Pancreas (tissue), 10 donors: ENCODE measurements at regions not wholly inside any gene's neighbourhood (a gene's known extent, or its start where the extent isn't known, plus 50 kb on each side); places are given as distances from the start of the nearest gene placed in this dataset.

ENCODE experiments used
- ATAC-seq, 4 donors: fragments of 200-7000 bp; cut with Tn5 transposase; one replicate each; pipeline versions ENCODE4 v1.8.0 to v1.9.1; 2020; ENCODE audit warnings: mild to moderate bottlenecking in 4 of 4, moderate library complexity in 4 of 4
- DNase-seq, 6 donors: peaks; one replicate each; pipeline ENCODE4 v3.0.0-alpha.2; 2020
- FAIRE-seq: peaks from 2 replicates; lab custom pipeline; 2012; peaks lifted over from hg19 to GRCh38; lab: Jason Lieb, UNC
- H3K27ac ChIP-seq, 4 donors: fragments of 200-600 bp; sonication (generic); 1 replicate in 3 of 4; 2 replicates in 1 of 4; pipeline versions ENCODE4 v1.5.0 to v1.8.0; 2020
- H3K27me3 ChIP-seq, 4 donors: fragments of 200-600 bp; one replicate each; pipeline ENCODE4 v1.8.0; 2021
- H3K36me3 ChIP-seq, 3 donors: fragments of 200-600 bp; sonication (generic) in 1 of 3; one replicate each; pipeline versions ENCODE4 v1.5.0 to v1.8.0; 2020 to 2021
- H3K4me1 ChIP-seq, 3 donors: fragments of 200-600 bp; one replicate each; pipeline ENCODE4 v1.8.0; 2021
- H3K4me3 ChIP-seq, 4 donors: fragments of 200-600 bp; sonication (generic) in 2 of 4; one replicate each; pipeline versions ENCODE4 v1.5.0 to v1.8.0; 2020 to 2021
- H3K9me3 ChIP-seq, 4 donors: fragments of 200-600 bp; one replicate each; pipeline ENCODE4 v1.8.0; 2021
- CTCF ChIP-seq, 4 donors: fragments of 200-600 bp; sonication (generic) in 3 of 4; IDR thresholded peaks; one replicate each; pipeline versions ENCODE4 v1.5.0 to v1.8.0; 2021; ENCODE audit warnings: antibody characterized with exemption in 4 of 4
- WGBS, 2 donors: extraction: QIAGEN DNeasy Blood & Tissue Kit; methylation state at CpG; one replicate each; pipeline ENCODE4 v1.1.7; 2013; 5-methylcytosine and 5-hydroxymethylcytosine counted together
- intact Hi-C, 3 donors: fragments of 100-400 bp; cut with DNase I; formaldehyde crosslinking; loops; one replicate each; pipeline versions ENCODE4 v1.11.1 to v1.14.2; 2022
- donor health status: healthy with polysubstance abuse.
- donor health status: DM: no; HTN: no; CAD: no; lungs with moderate emphysema.
- donor health status: DM: no; HTN: no; CAD: no.
- donor health status: control.
- donor health status: control.
- donor health status: Bipolar disorder and iron deficiency.
- donor health status: DM: yes; HTN: yes; CAD: no.
- donor health status: DM: no; HTN: no; CAD: no.
- donor health status: DM: no; HTN: no; CAD: no.
- donor health status: DM: yes; HTN: yes; CAD: no.

- Histone ChIP-seq H3K9me3 (no peaks in the 10 kb centered on the region), H3K27me3 (no peaks in the 10 kb centered on the region), H3K4me3 (no peak overlapping the region), H3K36me3 (no peaks in the 10 kb centered on the region), H3K4me1 (no peaks in the 10 kb centered on the region), H3K27ac (no peak overlapping the region)
- ATAC-seq (no peak), DNase-seq (no peak), FAIRE-seq (no peak)
- TF ChIP-seq CTCF (IDR thresholded peaks at IDR 0.05): no peak
- 38% methylated on average over 8 of the region's 8 CpGs for WGBS, 2 donors
- intact Hi-C loops: no loop called here
These were observed 127.6 kb upstream of the HHIP start for GRCh38 chr4:144518181-144518895.

- ATAC-seq (peak in 2 of 4 donors; percentile 14 to 31), FAIRE-seq (no peak), DNase-seq (no peak)
- H3K27ac ChIP-seq: no peak overlapping the region
- WGBS, 2 donors: 60 to 65% methylated on average over 2 of the region's 2 CpGs
- no peak for TF ChIP-seq CTCF (IDR thresholded peaks at IDR 0.05)
- no peaks in the 10 kb centered on the region for H3K36me3 ChIP-seq
- H3K27me3 ChIP-seq: no peaks in the 10 kb centered on the region
- H3K9me3 ChIP-seq: no peaks in the 10 kb centered on the region
- no peaks in the 10 kb centered on the region for H3K4me1 ChIP-seq
- intact Hi-C loops: no loop called here
- H3K4me3 ChIP-seq: no peak overlapping the region
These were observed 114.1 kb upstream of the HHIP start for GRCh38 chr4:144531841-144532240.

- H3K9me3 ChIP-seq: no peaks in the 10 kb centered on the region
- no peak for ATAC-seq
- no peak for FAIRE-seq
- H3K27me3 ChIP-seq: no peaks in the 10 kb centered on the region
- 76 to 80% methylated on average over 2 of the region's 2 CpGs for WGBS, 2 donors
- no peak overlapping the region for H3K27ac ChIP-seq
- DNase-seq: no peak
- intact Hi-C loops: no loop called here
- no peaks in the 10 kb centered on the region for H3K4me1 ChIP-seq
- H3K36me3 ChIP-seq: no peaks in the 10 kb centered on the region
- no peak overlapping the region for H3K4me3 ChIP-seq
- TF ChIP-seq CTCF (IDR thresholded peaks at IDR 0.05): no peak
These were observed 98.2 kb upstream of the HHIP start for GRCh38 chr4:144547678-144548298.

GRCh38 chr4:144556636-144557035 is 89.3 kb upstream of the HHIP start:
- H3K4me1 ChIP-seq: no peaks in the 10 kb centered on the region
- no peak for DNase-seq
- no peaks in the 10 kb centered on the region for H3K9me3 ChIP-seq
- WGBS, 2 donors: 69 to 88% methylated on average over 1 of the region's 1 CpG
- intact Hi-C loops: no loop called here
- no peak for FAIRE-seq
- no peak for TF ChIP-seq CTCF (IDR thresholded peaks at IDR 0.05)
- no peak for ATAC-seq
- no peaks in the 10 kb centered on the region for H3K27me3 ChIP-seq
- H3K4me3 ChIP-seq: no peak overlapping the region
- no peak overlapping the region for H3K27ac ChIP-seq
- no peaks in the 10 kb centered on the region for H3K36me3 ChIP-seq

GRCh38 chr4:144557404-144557803 is 88.6 kb upstream of the HHIP start:
- 54 to 59% methylated on average over 1 of the region's 1 CpG for WGBS, 2 donors
- no peak for ATAC-seq
- TF ChIP-seq CTCF (IDR thresholded peaks at IDR 0.05): no peak

More at GRCh38 chr4:144557404-144557803, 88.6 kb upstream of the HHIP start:
- no peak for FAIRE-seq
- intact Hi-C loops: no loop called here
- H3K9me3 ChIP-seq: no peaks in the 10 kb centered on the region
- no peak for DNase-seq
- no peak overlapping the region for H3K4me3 ChIP-seq
- no peaks in the 10 kb centered on the region for H3K36me3 ChIP-seq
- H3K4me1 ChIP-seq: no peaks in the 10 kb centered on the region
- H3K27ac ChIP-seq: no peak overlapping the region
- no peaks in the 10 kb centered on the region for H3K27me3 ChIP-seq
